NCI-H748 (cell line): ENCODE measurements at regions not wholly inside any gene's neighbourhood (a gene's known extent, or its start where the extent isn't known, plus 50 kb on each side); places are given as distances from the start of the nearest gene placed in this dataset.
"Not testable (repeated sequence)": the region's sequence is repeated elsewhere in the genome, so short reads cannot be mapped to it uniquely, and the experiment has no call there.

ENCODE experiments used
- DNase-seq: peaks from one replicate; lab custom pipeline; 2025; ENCODE audit not compliant: unreplicated experiment; lab: John Stamatoyannopoulos, UW

GRCh38 chr1:143845193-143845592, 126.6 kb downstream of the FAM72C start:
- not testable (repeated sequence) for DNase-seq

GRCh38 chr1:143842058-143842457, 129.7 kb downstream of the FAM72C start:
- not testable (repeated sequence) for DNase-seq

GRCh38 chr1:143839182-143839581, 132.6 kb downstream of the FAM72C start:
- DNase-seq, result not testable (repeated sequence)

- not testable (repeated sequence) for DNase-seq
These were observed 133.2 kb downstream of the FAM72C start for GRCh38 chr1:143838598-143838929.

- not testable (repeated sequence) for DNase-seq
These were observed 133.7 kb downstream of the FAM72C start for GRCh38 chr1:143837924-143838597.

- not testable (repeated sequence) for DNase-seq
These were observed 138.4 kb downstream of the FAM72C start for GRCh38 chr1:143833376-143833775.

GRCh38 chr1:143832379-143832716, 139.4 kb downstream of the FAM72C start:
- DNase-seq, result not testable (repeated sequence)

- DNase-seq, result not testable (repeated sequence)
These were observed 140.1 kb downstream of the FAM72C start for GRCh38 chr1:143831479-143832378.

GRCh38 chr1:143826162-143826561, 145.6 kb downstream of the FAM72C start:
- not testable (repeated sequence) for DNase-seq

- DNase-seq, result not testable (repeated sequence)
These were observed 147.5 kb downstream of the FAM72C start for GRCh38 chr1:143824266-143824665.

- DNase-seq, result not testable (repeated sequence)
These were observed 151.7 kb downstream of the FAM72C start for GRCh38 chr1:143820058-143820457.

GRCh38 chr1:143816369-143816768, 155.4 kb downstream of the FAM72C start:
- not testable (repeated sequence) for DNase-seq

- DNase-seq, result not testable (repeated sequence)
These were observed 166.4 kb downstream of the FAM72C start for GRCh38 chr1:143805374-143805773.

GRCh38 chr1:143804707-143805356, 167.0 kb downstream of the FAM72C start:
- DNase-seq, result not testable (repeated sequence)

GRCh38 chr1:143803927-143804411, 167.8 kb downstream of the FAM72C start:
- DNase-seq, result not testable (repeated sequence)

- DNase-seq, result not testable (repeated sequence)
These were observed 168.7 kb downstream of the FAM72C start for GRCh38 chr1:143803095-143803494.

- DNase-seq, result not testable (repeated sequence)
These were observed 172.1 kb downstream of the FAM72C start for GRCh38 chr1:143799568-143800187.

- DNase-seq, result not testable (repeated sequence)
These were observed 175.4 kb downstream of the FAM72C start for GRCh38 chr1:143796369-143796768.

- not testable (repeated sequence) for DNase-seq
These were observed 179.5 kb downstream of the FAM72C start for GRCh38 chr1:143792047-143792937.

- not testable (repeated sequence) for DNase-seq
These were observed 185.4 kb downstream of the FAM72C start for GRCh38 chr1:143786381-143786780.
